HCT116 (cell line): ENCODE measurements at regions not wholly inside any gene's neighbourhood (a gene's known extent, or its start where the extent isn't known, plus 50 kb on each side); places are given as distances from the start of the nearest gene placed in this dataset.
"Not testable (repeated sequence)": the region's sequence is repeated elsewhere in the genome, so short reads cannot be mapped to it uniquely, and the experiment has no call there.

Experiments
- ATAC-seq: fragments of 200-7000 bp; cut with Tn5 transposase; 2 replicates; pipeline ENCODE4 v1.9.1; 2020; ENCODE audit warnings: mild to moderate bottlenecking, moderate library complexity
- BruUV-seq: library from RNA; stranded (reverse); fragments of 400-500 nt; replicated peaks from 2 replicates; lab custom pipeline; 2021; lab: Mats Ljungman, UMichigan
- CTCF ChIA-PET: fragments of 300-600 bp; sonication (Branson Sonifier 250); formaldehyde crosslinking; loops from one replicate; lab custom pipeline; 2021; ENCODE audit warnings: antibody characterized with exemption; lab: Charles Lee
- POLR2A ChIA-PET: fragments of 300-600, 350-600 bp; sonication (Branson Sonifier 250); formaldehyde crosslinking; loops from one replicate; lab custom pipeline; 2021; ENCODE audit warnings: antibody characterized with exemption; lab: Charles Lee
- RAD21 ChIA-PET, 2 experiments: fragments of 300-600 bp; sonication (Branson Sonifier 250); formaldehyde crosslinking; loops; one replicate each; lab custom pipeline; 2023; ENCODE audit warnings: low total read pairs in 2 of 2; ENCODE audit not compliant: uncharacterized antibody in 2 of 2, unreplicated experiment in 2 of 2, low non-redundant PET in 1 of 2; lab: Charles Lee
- DNase-seq: peaks from one replicate; pipeline ENCODE4 v3.0.0-alpha.2; 2010; ENCODE audit warnings: low read depth, low spot score
- H2AFZ ChIP-seq: fragments of 200-600 bp; shearing (Covaris generic), sonication (generic); 2 replicates; pipeline ENCODE4 v1.6.1; 2017; ENCODE audit warnings: low read depth, mixed run types, mixed read lengths, antibody characterized with exemption, low read length; ENCODE audit not compliant: poor library complexity, severe bottlenecking
- H3K27ac ChIP-seq: 2 replicates; pipeline ENCODE4 v1.5.1; 2012; ENCODE audit warnings: low read depth, low read length
- H3K27me3 ChIP-seq: fragments of 200-600 bp; sonication (generic); 2 replicates; pipeline ENCODE4 v1.6.1; 2016; ENCODE audit warnings: mixed run types, low read length, mixed read lengths; ENCODE audit not compliant: insufficient read depth
- H3K36me3 ChIP-seq, 2 experiments: fragments of 200-500 bp in 1 of 2; fragments of 200-600 bp in 1 of 2; sonication (Bioruptor generic) in 1 of 2; sonication (generic) in 1 of 2; 2 replicates each; pipeline versions ENCODE4 v1.5.1 to v1.6.1; 2014 to 2016; ENCODE audit warnings: low read length in 2 of 2, inconsistent platforms in 1 of 2, mixed read lengths in 1 of 2, mixed run types in 1 of 2; ENCODE audit not compliant: insufficient read depth in 2 of 2, control insufficient read depth in 1 of 2
- H3K4me1 ChIP-seq, 2 experiments: fragments of 200-600 bp in 1 of 2; sonication (generic) in 1 of 2; 2 replicates each; pipeline versions ENCODE4 v1.5.1 to v1.6.1; 2012 to 2017; ENCODE audit warnings: low read length in 2 of 2, inconsistent platforms in 1 of 2, mild to moderate bottlenecking in 1 of 2, mixed read lengths in 1 of 2, mixed run types in 1 of 2, moderate library complexity in 1 of 2; ENCODE audit not compliant: insufficient read depth in 2 of 2, control insufficient read depth in 1 of 2
- H3K4me2 ChIP-seq: fragments of 200-600 bp; sonication (generic); 2 replicates; pipeline ENCODE4 v1.6.1; 2017; ENCODE audit warnings: mixed run types, low read length, mixed read lengths
- H3K4me3 ChIP-seq, 2 experiments: fragments of 200-600 bp in 1 of 2; sonication (generic) in 1 of 2; replicated peaks in 1 of 2; 2 replicates each; pipeline ENCODE4 v1.5.1; 2011 to 2016; ENCODE audit warnings: low read length in 2 of 2, control low read depth in 1 of 2, low read depth in 1 of 2, mild to moderate bottlenecking in 1 of 2, mixed read lengths in 1 of 2, mixed run types in 1 of 2
- H3K79me2 ChIP-seq: fragments of 200-600 bp; sonication (generic); 2 replicates; pipeline ENCODE4 v1.6.1; 2017; ENCODE audit warnings: mild to moderate bottlenecking, mixed run types, low read length, moderate library complexity, mixed read lengths; ENCODE audit not compliant: insufficient read depth
- H3K9ac ChIP-seq: fragments of 200-600 bp; sonication (generic); 2 replicates; pipeline ENCODE4 v1.6.1; 2016; ENCODE audit warnings: low read length, mixed read lengths
- H3K9me2 ChIP-seq: fragments of 200-600 bp; sonication (generic), shearing (Covaris generic); 2 replicates; pipeline ENCODE4 v1.6.1; 2017; ENCODE audit warnings: mixed run types, mild to moderate bottlenecking, moderate library complexity; ENCODE audit not compliant: insufficient read depth
- H3K9me3 ChIP-seq, 2 experiments: fragments of 200-500 bp in 1 of 2; fragments of 200-600 bp in 1 of 2; sonication (Bioruptor generic) in 1 of 2; sonication (generic) in 1 of 2; 2 replicates each; pipeline ENCODE4 v1.6.1; 2014 to 2017; ENCODE audit warnings: low read length in 2 of 2, mixed read lengths in 2 of 2, inconsistent platforms in 1 of 2, low read depth in 1 of 2, mild to moderate bottlenecking in 1 of 2, mixed run types in 1 of 2, moderate library complexity in 1 of 2; ENCODE audit not compliant: control insufficient read depth in 1 of 2, insufficient read depth in 1 of 2
- H4K20me1 ChIP-seq: fragments of 200-600 bp; sonication (generic), shearing (Covaris generic); 2 replicates; pipeline ENCODE4 v1.6.1; 2017; ENCODE audit warnings: mixed run types, mild to moderate bottlenecking, moderate library complexity; ENCODE audit not compliant: insufficient read depth
- EGR1 ChIP-seq: IDR thresholded peaks from 2 replicates; pipeline ENCODE4 v1.6.1; 2012; ENCODE audit warnings: low read depth
- FOSL1 ChIP-seq: IDR thresholded peaks from 2 replicates; pipeline ENCODE4 v1.6.1; 2012; ENCODE audit warnings: low read depth
- MAX ChIP-seq: IDR thresholded peaks from 2 replicates; pipeline ENCODE4 v1.6.1; 2012
- POLR2A ChIP-seq: IDR thresholded peaks from 2 replicates; pipeline ENCODE4 v1.7.0; 2011; ENCODE audit warnings: borderline replicate concordance; ENCODE audit not compliant: insufficient read depth, insufficient read length; ENCODE audit errors: extremely low read depth
- POLR2AphosphoS5 ChIP-seq: IDR thresholded peaks from 2 replicates; pipeline ENCODE4 v1.6.1; 2011; ENCODE audit warnings: mild to moderate bottlenecking, low read depth, low read length, moderate library complexity
- RAD21 ChIP-seq: IDR thresholded peaks from 2 replicates; pipeline ENCODE4 v1.6.1; 2012; ENCODE audit warnings: low read depth, mild to moderate bottlenecking
- SIN3A ChIP-seq: IDR thresholded peaks from 2 replicates; pipeline ENCODE4 v1.6.1; 2012; ENCODE audit warnings: low read depth
- SP1 ChIP-seq: IDR thresholded peaks from 2 replicates; pipeline ENCODE4 v1.6.1; 2012; ENCODE audit warnings: low read depth
- SRF ChIP-seq: IDR thresholded peaks from 2 replicates; pipeline ENCODE4 v1.6.1; 2012; ENCODE audit warnings: low read depth
- TCF7L2 ChIP-seq: IDR thresholded peaks from 2 replicates; pipeline ENCODE4 v1.7.0; 2011; ENCODE audit warnings: borderline replicate concordance, inconsistent platforms; ENCODE audit not compliant: insufficient read depth, insufficient read length; ENCODE audit errors: extremely low read depth
- YY1 ChIP-seq: IDR thresholded peaks from 2 replicates; pipeline ENCODE4 v1.6.1; 2011; ENCODE audit warnings: low read length, low read depth, moderate library complexity, mild to moderate bottlenecking; ENCODE audit not compliant: insufficient replicate concordance; ENCODE audit errors: extremely low read depth
- ZBTB33 ChIP-seq: IDR thresholded peaks from 2 replicates; pipeline ENCODE4 v1.6.1; 2011; ENCODE audit warnings: mild to moderate bottlenecking, low read length, moderate library complexity; ENCODE audit not compliant: insufficient replicate concordance; ENCODE audit errors: extremely low read depth
- ZFX ChIP-seq: fragments of 450-650 bp; IDR thresholded peaks from 2 replicates; pipeline ENCODE4 v1.6.1; 2017
- ZNF274 ChIP-seq: fragments of 200-500 bp; sonication (Bioruptor generic); IDR thresholded peaks from 2 replicates; pipeline ENCODE4 v1.6.1; 2014; ENCODE audit warnings: mild to moderate bottlenecking, low read depth, low read length, inconsistent platforms
- intact Hi-C: fragments of 100-400 bp; cut with micrococcal nuclease; formaldehyde crosslinking; loops from 2 replicates; pipeline ENCODE4 v1.10.0; 2022
- TF ChIP-seq, protein P1 (sequence below): IDR thresholded peaks from 2 replicates; pipeline ENCODE4 v1.6.1; 2012
- TF ChIP-seq, protein P2 (sequence below), 3 experiments: fragments of 200-600 bp in 1 of 3; sonication (generic) in 1 of 3; IDR thresholded peaks in 2 of 3; conservative IDR thresholded peaks in 1 of 3; 2 replicates each; pipeline ENCODE4 v1.5.1; 2012 to 2017; ENCODE audit warnings: low read depth in 2 of 3, low read length in 2 of 3, antibody characterized with exemption in 1 of 3, borderline replicate concordance in 1 of 3, control low read depth in 1 of 3, mild to moderate bottlenecking in 1 of 3, mixed read lengths in 1 of 3, mixed run types in 1 of 3, moderate library complexity in 1 of 3; ENCODE audit not compliant: insufficient read depth in 1 of 3

- H2AFZ ChIP-seq, RAD21 ChIA-PET, H3K27me3 ChIP-seq, intact Hi-C loops, H3K79me2 ChIP-seq, H3K9me2 ChIP-seq, H3K9me3 ChIP-seq, ATAC-seq, H4K20me1 ChIP-seq, H3K9ac ChIP-seq, H3K4me1 ChIP-seq, H3K4me3 ChIP-seq, CTCF ChIA-PET, POLR2A ChIA-PET, DNase-seq, BruUV-seq, H3K36me3 ChIP-seq, H3K4me2 ChIP-seq, H3K27ac ChIP-seq: not testable (repeated sequence)
Measured at GRCh38 chr7:109692613-109693012, 1122.9 kb downstream of the DNAJB9 start.

DNA sequence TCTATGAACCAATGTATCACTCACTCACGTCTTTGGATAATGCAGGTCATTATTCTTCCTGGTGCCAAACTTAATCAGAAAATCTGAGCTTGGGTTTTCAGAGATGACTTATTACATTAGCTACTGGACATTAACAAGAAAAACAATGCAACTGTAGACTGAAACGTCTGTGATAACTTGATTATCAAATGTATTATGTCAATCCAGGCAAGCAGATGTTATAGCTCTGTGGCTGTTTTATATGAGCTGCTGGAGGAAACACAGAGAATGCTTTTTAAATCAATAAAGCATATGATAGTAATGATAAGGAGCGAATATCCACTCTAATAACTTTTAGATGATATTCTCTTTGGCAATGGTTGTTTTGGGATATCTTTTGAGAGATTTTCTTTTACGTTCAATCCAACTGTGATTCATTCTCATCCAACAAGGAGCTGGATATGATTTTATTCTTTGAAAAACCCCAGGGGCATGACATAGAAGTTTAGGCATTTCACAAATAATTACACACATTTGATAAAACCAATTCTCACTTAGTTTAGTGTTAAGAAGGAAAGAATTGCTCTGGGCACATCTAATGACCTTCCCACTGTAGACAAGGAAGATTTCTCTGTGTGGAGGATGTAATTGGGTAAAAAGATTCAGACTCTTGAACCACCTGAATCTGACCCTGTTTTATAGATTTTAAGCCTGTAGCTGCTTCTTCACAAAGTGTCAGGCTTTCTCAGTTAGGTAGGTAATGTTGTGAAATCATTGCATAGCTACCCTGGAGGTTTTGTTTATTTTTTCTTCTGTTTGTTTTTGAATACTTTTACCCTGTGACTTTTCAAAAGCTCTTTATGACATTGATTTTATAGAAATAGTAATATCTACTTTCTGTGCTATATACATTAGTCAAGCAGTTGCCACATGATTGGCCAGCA lies 1124.7 kb downstream of the DNAJB9 start:
- BruUV-seq = no TSS peak
- Histone ChIP-seq H3K4me1 (no peaks in the 10 kb centered on the region), H4K20me1 (no peaks in the 10 kb centered on the region), H3K27me3 (no peaks in the 10 kb centered on the region), H3K27ac (no peak overlapping the region), H2AFZ (no peak overlapping the region), H3K9ac (no peak overlapping the region), H3K9me2 (0 out of 2 replicates have a peak, but pooled peaks cover 3% of the 10 kb centered on the region), H3K79me2 (no peaks in the 10 kb centered on the region), H3K36me3 (no peaks in the 10 kb centered on the region), H3K4me2 (no peak overlapping the region), H3K4me3 (no peak overlapping the region), H3K9me3 (no peaks in the 10 kb centered on the region; a peak in 1 of 4 replicates)
- intact Hi-C loops = no loop called here
- ChIA-PET CTCF (no interaction called here), RAD21 (no interaction called here), POLR2A (no interaction called here)
- TF ChIP-seq POLR2A (no peak), SP1 (no peak), POLR2AphosphoS5 (no peak), TCF7L2 (no peak), ZNF274 (no peak), FOSL1 (no peak), ZFX (no peak), MAX (no peak), ZBTB33 (no peak), SRF (no peak), RAD21 (no peak), SIN3A (no peak), EGR1 (no peak), YY1 (no peak)
- TF ChIP-seq, protein P1, sequence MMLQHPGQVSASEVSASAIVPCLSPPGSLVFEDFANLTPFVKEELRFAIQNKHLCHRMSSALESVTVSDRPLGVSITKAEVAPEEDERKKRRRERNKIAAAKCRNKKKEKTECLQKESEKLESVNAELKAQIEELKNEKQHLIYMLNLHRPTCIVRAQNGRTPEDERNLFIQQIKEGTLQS = no peak
- TF ChIP-seq, protein P2, sequence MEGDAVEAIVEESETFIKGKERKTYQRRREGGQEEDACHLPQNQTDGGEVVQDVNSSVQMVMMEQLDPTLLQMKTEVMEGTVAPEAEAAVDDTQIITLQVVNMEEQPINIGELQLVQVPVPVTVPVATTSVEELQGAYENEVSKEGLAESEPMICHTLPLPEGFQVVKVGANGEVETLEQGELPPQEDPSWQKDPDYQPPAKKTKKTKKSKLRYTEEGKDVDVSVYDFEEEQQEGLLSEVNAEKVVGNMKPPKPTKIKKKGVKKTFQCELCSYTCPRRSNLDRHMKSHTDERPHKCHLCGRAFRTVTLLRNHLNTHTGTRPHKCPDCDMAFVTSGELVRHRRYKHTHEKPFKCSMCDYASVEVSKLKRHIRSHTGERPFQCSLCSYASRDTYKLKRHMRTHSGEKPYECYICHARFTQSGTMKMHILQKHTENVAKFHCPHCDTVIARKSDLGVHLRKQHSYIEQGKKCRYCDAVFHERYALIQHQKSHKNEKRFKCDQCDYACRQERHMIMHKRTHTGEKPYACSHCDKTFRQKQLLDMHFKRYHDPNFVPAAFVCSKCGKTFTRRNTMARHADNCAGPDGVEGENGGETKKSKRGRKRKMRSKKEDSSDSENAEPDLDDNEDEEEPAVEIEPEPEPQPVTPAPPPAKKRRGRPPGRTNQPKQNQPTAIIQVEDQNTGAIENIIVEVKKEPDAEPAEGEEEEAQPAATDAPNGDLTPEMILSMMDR (IDR thresholded peaks at IDR 0.05 in 2 of 3, conservative IDR thresholded peaks at IDR 0.05 in 1 of 3; ENCODE audit: borderline replicate concordance in 1 of 3, insufficient read depth in 1 of 3, low read depth in 2 of 3, low read length in 2 of 3) = no peak
- no peak for DNase-seq
- no peak for ATAC-seq
